Naive thymus-derived CD4-positive, alpha-beta T cell (primary cell): ENCODE measurements at regions not wholly inside any gene's neighbourhood (a gene's known extent, or its start where the extent isn't known, plus 50 kb on each side); places are given as distances from the start of the nearest gene placed in this dataset.

Experiments
- ATAC-seq: fragments of 150-1000 bp; cut with Tn5 transposase; 2 replicates; pipeline ENCODE4 v1.10.0; 2021; ENCODE audit warnings: mild to moderate bottlenecking, moderate library complexity
- CTCF ChIA-PET: fragments of 350-600 bp; sonication (Branson Sonifier 250); formaldehyde crosslinking; loops from one replicate; lab custom pipeline; 2021; ENCODE audit warnings: antibody characterized with exemption; lab: Charles Lee
- POLR2A ChIA-PET: fragments of 350-600 bp; sonication (Branson Sonifier 250); formaldehyde crosslinking; loops from one replicate; lab custom pipeline; 2021; ENCODE audit warnings: antibody characterized with exemption, inconsistent platforms; lab: Charles Lee
- DNase-seq, 9 donors: peaks; one replicate each; pipeline versions ENCODE4 v3.0.0 to v3.0.0-alpha.2; 2020 to 2022; ENCODE audit warnings: mixed read lengths in 1 of 9
- H3K27ac ChIP-seq: one replicate; pipeline ENCODE4 v1.7.0; 2013; ENCODE audit warnings: mild to moderate bottlenecking, low read depth, low read length, moderate library complexity
- H3K27me3 ChIP-seq, 2 donors: one replicate each; pipeline ENCODE4 v1.7.0; 2013; ENCODE audit warnings: low read length in 2 of 2, mild to moderate bottlenecking in 2 of 2, moderate library complexity in 2 of 2; ENCODE audit not compliant: control insufficient read depth in 2 of 2, insufficient read depth in 2 of 2
- H3K36me3 ChIP-seq, 3 experiments: 1 replicate in 2 of 3; 2 replicates in 1 of 3; pipeline ENCODE4 v1.7.0; 2013; ENCODE audit warnings: low read length in 3 of 3, mild to moderate bottlenecking in 3 of 3, moderate library complexity in 1 of 3; ENCODE audit not compliant: insufficient read depth in 3 of 3, control insufficient read depth in 2 of 3
- H3K4me1 ChIP-seq, 2 donors: one replicate each; pipeline ENCODE4 v1.7.0; 2013; ENCODE audit warnings: low read length in 2 of 2, mild to moderate bottlenecking in 2 of 2, moderate library complexity in 1 of 2; ENCODE audit not compliant: control insufficient read depth in 2 of 2, insufficient read depth in 2 of 2
- H3K4me3 ChIP-seq: 2 replicates; pipeline ENCODE4 v1.7.0; 2013; ENCODE audit warnings: mild to moderate bottlenecking, low read length
- H3K9me3 ChIP-seq, 3 experiments: 1 replicate in 2 of 3; 2 replicates in 1 of 3; pipeline ENCODE4 v1.7.0; 2013; ENCODE audit warnings: low read length in 3 of 3; ENCODE audit not compliant: control insufficient read depth in 2 of 3
- H3K27ac Mint-ChIP-seq, 9 donors: one replicate each; pipeline ENCODE4 v1.8.0; 2020 to 2022; ENCODE audit warnings: mixed read lengths in 9 of 9, mild to moderate bottlenecking in 8 of 9, moderate library complexity in 5 of 9, inconsistent platforms in 2 of 9
- H3K27me3 Mint-ChIP-seq, 5 donors: one replicate each; pipeline ENCODE4 v1.8.0; 2021 to 2022; ENCODE audit warnings: mixed read lengths in 5 of 5, mild to moderate bottlenecking in 1 of 5
- H3K36me3 Mint-ChIP-seq, 5 donors: one replicate each; pipeline ENCODE4 v1.8.0; 2020 to 2022; ENCODE audit warnings: mixed read lengths in 5 of 5, mild to moderate bottlenecking in 3 of 5, inconsistent platforms in 1 of 5
- H3K4me1 Mint-ChIP-seq, 7 donors: one replicate each; pipeline ENCODE4 v1.8.0; 2020 to 2022; ENCODE audit warnings: mixed read lengths in 7 of 7, mild to moderate bottlenecking in 3 of 7, inconsistent platforms in 1 of 7
- H3K4me3 Mint-ChIP-seq, 10 donors: one replicate each; pipeline ENCODE4 v1.8.0; 2020 to 2022; ENCODE audit warnings: mild to moderate bottlenecking in 10 of 10, mixed read lengths in 10 of 10, moderate library complexity in 6 of 10, inconsistent platforms in 2 of 10
- H3K9me3 Mint-ChIP-seq, 11 donors: one replicate each; pipeline ENCODE4 v1.8.0; 2020 to 2022; ENCODE audit warnings: mixed read lengths in 11 of 11, mild to moderate bottlenecking in 4 of 11, inconsistent platforms in 1 of 11, moderate library complexity in 1 of 11
- intact Hi-C, 2 donors: fragments of 100-400 bp; cut with micrococcal nuclease; formaldehyde crosslinking; loops; one replicate each; pipeline ENCODE4 v1.15.1; 2023

- Mint-ChIP-seq H3K27me3 (no peaks in the 10 kb centered on the region), H3K9me3 (peaks cover 0 to 5% (median 1%) of the 10 kb centered on the region in 11 donors), H3K4me3 (no peak overlapping the region), H3K36me3 (no peaks in the 10 kb centered on the region), H3K27ac (no peak overlapping the region), H3K4me1 (no peaks in the 10 kb centered on the region)
- no peak for ATAC-seq
- Histone ChIP-seq H3K36me3 (no peaks in the 10 kb centered on the region), H3K27me3 (no peaks in the 10 kb centered on the region), H3K9me3 (no peaks in the 10 kb centered on the region), H3K4me1 (no peaks in the 10 kb centered on the region), H3K4me3 (no peak overlapping the region), H3K27ac (no peak overlapping the region)
- CTCF ChIA-PET = no interaction called here
- intact Hi-C loops = no loop called here
- no peak for DNase-seq
- POLR2A ChIA-PET = no interaction called here
These were observed 725.2 kb downstream of the CPS1 start for GRCh38 chr2:211281430-211282073.

- Mint-ChIP-seq H3K4me3 (no peak overlapping the region), H3K36me3 (no peaks in the 10 kb centered on the region), H3K27me3 (no peaks in the 10 kb centered on the region), H3K4me1 (no peaks in the 10 kb centered on the region), H3K9me3 (peaks cover 0 to 19% (median 0%) of the 10 kb centered on the region in 11 donors), H3K27ac (no peak overlapping the region)
- ATAC-seq = no peak
- no peaks in the 10 kb centered on the region for H3K9me3 ChIP-seq
- no peaks in the 10 kb centered on the region for H3K27me3 ChIP-seq
- ChIA-PET CTCF (no interaction called here), POLR2A (no interaction called here)
- intact Hi-C loops = no loop called here
- H3K4me3 ChIP-seq = no peak overlapping the region
- H3K27ac ChIP-seq = no peak overlapping the region
- DNase-seq = no peak
- no peaks in the 10 kb centered on the region for H3K4me1 ChIP-seq
- H3K36me3 ChIP-seq = no peaks in the 10 kb centered on the region
These were observed 746.3 kb downstream of the CPS1 start for GRCh38 chr2:211302676-211303075.

- no peaks in the 10 kb centered on the region for H3K27me3 ChIP-seq
- no peaks in the 10 kb centered on the region for H3K9me3 ChIP-seq
- CTCF ChIA-PET = no interaction called here
- ATAC-seq = no peak
- H3K4me3 ChIP-seq = no peak overlapping the region
- no peaks in the 10 kb centered on the region for H3K27me3 Mint-ChIP-seq
- intact Hi-C loops = no loop called here
- H3K27ac Mint-ChIP-seq = no peak overlapping the region
- no peaks in the 10 kb centered on the region for H3K36me3 Mint-ChIP-seq
- no peaks in the 10 kb centered on the region for H3K36me3 ChIP-seq
- peaks cover 0 to 13% (median 0%) of the 10 kb centered on the region in 11 donors for H3K9me3 Mint-ChIP-seq
- no peak overlapping the region for H3K27ac ChIP-seq
- POLR2A ChIA-PET = no interaction called here
- H3K4me1 ChIP-seq = no peaks in the 10 kb centered on the region
- no peak for DNase-seq
- H3K4me3 Mint-ChIP-seq = no peak overlapping the region
- no peaks in the 10 kb centered on the region for H3K4me1 Mint-ChIP-seq
These were observed 750.5 kb downstream of the CPS1 start for GRCh38 chr2:211306929-211307328.
